Stimulated activated naive B cell treated with anti-CD40 and anti-IgM and Interleukin-4, amounts not matched to agents 10 μg/mL and 1 μg/mL and 100 μg/mL, for 72 hours (primary cell): ENCODE measurements at regions not wholly inside any gene's neighbourhood (a gene's known extent, or its start where the extent isn't known, plus 50 kb on each side); places are given as distances from the start of the nearest gene placed in this dataset.
"Not testable (repeated sequence)": the region's sequence is repeated elsewhere in the genome, so short reads cannot be mapped to it uniquely, and the experiment has no call there.

Source experiments
- ATAC-seq, 2 donors: fragments of 150-1000 bp; cut with Tn5 transposase; replicated peaks; 2 replicates each; pipeline ENCODE4 v1.10.0; 2021; ENCODE audit warnings: moderate library complexity in 1 of 2
- DNase-seq: peaks from one replicate; pipeline ENCODE4 v3.0.0; 2021
- H3K27ac Mint-ChIP-seq: one replicate; pipeline ENCODE4 v1.8.0; 2022; ENCODE audit warnings: mild to moderate bottlenecking, mixed read lengths
- H3K27me3 Mint-ChIP-seq, 2 donors: one replicate each; pipeline ENCODE4 v1.8.0; 2022; ENCODE audit warnings: mixed read lengths in 2 of 2
- H3K36me3 Mint-ChIP-seq, 2 donors: one replicate each; pipeline ENCODE4 v1.8.0; 2022; ENCODE audit warnings: mixed read lengths in 2 of 2, mild to moderate bottlenecking in 1 of 2
- H3K4me1 Mint-ChIP-seq, 2 donors: one replicate each; pipeline ENCODE4 v1.8.0; 2022; ENCODE audit warnings: mixed read lengths in 2 of 2, mild to moderate bottlenecking in 1 of 2
- H3K4me3 Mint-ChIP-seq, 2 donors: one replicate each; pipeline ENCODE4 v1.8.0; 2022; ENCODE audit warnings: mild to moderate bottlenecking in 2 of 2, mixed read lengths in 2 of 2, moderate library complexity in 1 of 2
- H3K9me3 Mint-ChIP-seq, 2 donors: one replicate each; pipeline ENCODE4 v1.8.0; 2022; ENCODE audit warnings: mixed read lengths in 2 of 2, mild to moderate bottlenecking in 1 of 2

GRCh38 chr13:90565985-90566713 lies 781.3 kb upstream of the MIR17HG start:
- no peak overlapping the region for H3K4me3 Mint-ChIP-seq
- H3K9me3 Mint-ChIP-seq: peaks cover 4 to 10% of the 10 kb centered on the region in 2 donors
- no peak overlapping the region for H3K27ac Mint-ChIP-seq
- DNase-seq (no peak), ATAC-seq (no peak)
- no peaks in the 10 kb centered on the region for H3K4me1 Mint-ChIP-seq
- H3K27me3 Mint-ChIP-seq: no peaks in the 10 kb centered on the region
- no peaks in the 10 kb centered on the region for H3K36me3 Mint-ChIP-seq

GRCh38 chr13:90568165-90568564 lies 779.3 kb upstream of the MIR17HG start:
- Mint-ChIP-seq H3K9me3 (peaks cover 4 to 7% of the 10 kb centered on the region in 2 donors), H3K36me3 (no peaks in the 10 kb centered on the region), H3K4me1 (no peaks in the 10 kb centered on the region), H3K4me3 (no peak overlapping the region), H3K27ac (no peak overlapping the region), H3K27me3 (no peaks in the 10 kb centered on the region)
- DNase-seq: no peak
- ATAC-seq: no peak

DNA sequence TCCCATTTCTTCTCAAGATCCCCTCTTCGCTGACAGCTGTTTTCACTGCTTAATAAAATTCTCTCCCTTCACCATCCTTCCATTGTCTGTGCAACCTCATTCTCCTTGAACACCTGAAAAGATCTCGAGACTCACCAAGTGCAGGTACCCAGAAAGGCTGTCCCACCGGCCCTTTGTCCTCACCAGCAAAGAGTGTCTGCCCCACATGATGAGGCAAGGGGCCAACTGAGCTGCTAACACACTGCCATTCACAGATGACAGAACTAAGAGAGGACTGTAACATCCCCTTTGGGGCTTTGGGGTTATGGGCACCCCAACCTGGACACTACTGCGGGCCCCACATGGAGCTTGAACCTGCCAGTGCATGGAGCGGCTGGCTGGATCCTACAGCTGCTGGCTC lies 771.4 kb upstream of the MIR17HG start:
- ATAC-seq: no peak
- H3K27me3 Mint-ChIP-seq: no peaks in the 10 kb centered on the region

DNA sequence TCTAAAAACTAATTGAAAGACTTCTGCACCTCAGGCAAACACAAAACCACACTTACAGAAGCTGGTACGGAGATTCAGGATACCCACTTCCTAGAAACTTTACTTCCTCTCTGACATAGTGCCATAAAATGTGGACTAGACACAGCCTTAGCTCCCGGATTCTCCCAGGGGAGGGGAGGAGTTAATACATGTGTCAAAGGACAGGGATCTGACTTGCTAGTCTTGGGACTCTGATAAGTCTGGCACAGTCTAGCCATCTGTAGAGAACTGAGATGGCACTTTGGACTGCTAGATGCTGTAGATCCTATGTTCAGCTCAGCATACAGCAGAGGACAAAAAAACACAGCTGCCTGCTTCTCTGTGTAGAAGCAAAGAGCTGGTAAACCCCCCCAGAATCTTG lies 769.8 kb upstream of the MIR17HG start:
- DNase-seq: no peak
- no peak overlapping the region for H3K27ac Mint-ChIP-seq
- no peaks in the 10 kb centered on the region for H3K27me3 Mint-ChIP-seq
- no peak overlapping the region for H3K4me3 Mint-ChIP-seq
- H3K36me3 Mint-ChIP-seq: no peaks in the 10 kb centered on the region
- no peaks in the 10 kb centered on the region for H3K4me1 Mint-ChIP-seq
- ATAC-seq: no peak
- H3K9me3 Mint-ChIP-seq: peaks cover 0 to 3% of the 10 kb centered on the region in 2 donors

More for the DNA sequence above, 771.4 kb upstream of the MIR17HG start:
- DNase-seq: no peak
- H3K4me3 Mint-ChIP-seq: no peak overlapping the region
- no peaks in the 10 kb centered on the region for H3K36me3 Mint-ChIP-seq
- peaks cover 0 to 1% of the 10 kb centered on the region in 2 donors for H3K9me3 Mint-ChIP-seq
- H3K27ac Mint-ChIP-seq: no peak overlapping the region
- H3K4me1 Mint-ChIP-seq: no peaks in the 10 kb centered on the region

DNA sequence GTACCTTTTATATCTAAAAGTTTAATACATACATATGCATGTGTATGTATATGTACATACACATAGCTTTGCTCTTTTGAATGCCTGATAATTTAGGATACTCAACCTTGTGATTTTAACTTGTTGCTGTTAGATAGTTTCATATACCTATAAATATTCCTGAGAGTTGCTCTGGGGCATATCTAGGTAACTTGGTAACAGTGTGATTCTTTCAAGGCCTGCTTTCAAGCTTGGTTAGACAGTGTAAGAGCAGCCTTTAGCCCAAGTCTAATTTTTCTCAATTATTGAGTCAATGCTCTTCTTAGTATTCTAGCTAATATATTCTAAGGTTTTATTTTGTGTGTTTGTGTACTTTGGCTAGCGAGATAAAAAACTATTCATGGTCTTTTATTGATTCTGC lies 762.1 kb upstream of the MIR17HG start:
- no peak overlapping the region for H3K27ac Mint-ChIP-seq
- ATAC-seq (no peak), DNase-seq (no peak)
- no peaks in the 10 kb centered on the region for H3K4me1 Mint-ChIP-seq
- no peaks in the 10 kb centered on the region for H3K27me3 Mint-ChIP-seq
- peaks cover 6 to 7% of the 10 kb centered on the region in 2 donors for H3K9me3 Mint-ChIP-seq
- H3K4me3 Mint-ChIP-seq: no peak overlapping the region
- H3K36me3 Mint-ChIP-seq: no peaks in the 10 kb centered on the region

- ATAC-seq: no peak
- H3K4me1 Mint-ChIP-seq: no peaks in the 10 kb centered on the region
- no peak for DNase-seq
- H3K4me3 Mint-ChIP-seq: no peak overlapping the region
- peaks cover 0 to 7% of the 10 kb centered on the region in 2 donors for H3K9me3 Mint-ChIP-seq
- no peaks in the 10 kb centered on the region for H3K27me3 Mint-ChIP-seq
- H3K36me3 Mint-ChIP-seq: no peaks in the 10 kb centered on the region
- H3K27ac Mint-ChIP-seq: no peak overlapping the region
Observed at GRCh38 chr13:90591260-90591926, 756.1 kb upstream of the MIR17HG start.

- Mint-ChIP-seq H3K9me3 (peaks cover 0 to 7% of the 10 kb centered on the region in 2 donors), H3K27me3 (no peaks in the 10 kb centered on the region), H3K27ac (no peak overlapping the region), H3K4me1 (no peaks in the 10 kb centered on the region), H3K4me3 (no peak overlapping the region), H3K36me3 (no peaks in the 10 kb centered on the region)
- no peak for ATAC-seq
- DNase-seq: no peak
Observed at GRCh38 chr13:90591927-90592268, 755.6 kb upstream of the MIR17HG start.

GRCh38 chr13:90592943-90593342 lies 754.5 kb upstream of the MIR17HG start:
- Mint-ChIP-seq H3K27me3 (no peaks in the 10 kb centered on the region), H3K4me1 (no peaks in the 10 kb centered on the region), H3K4me3 (no peak overlapping the region), H3K36me3 (no peaks in the 10 kb centered on the region), H3K27ac (no peak overlapping the region), H3K9me3 (peaks cover 0 to 3% of the 10 kb centered on the region in 2 donors)
- ATAC-seq: no peak
- DNase-seq: no peak

DNA sequence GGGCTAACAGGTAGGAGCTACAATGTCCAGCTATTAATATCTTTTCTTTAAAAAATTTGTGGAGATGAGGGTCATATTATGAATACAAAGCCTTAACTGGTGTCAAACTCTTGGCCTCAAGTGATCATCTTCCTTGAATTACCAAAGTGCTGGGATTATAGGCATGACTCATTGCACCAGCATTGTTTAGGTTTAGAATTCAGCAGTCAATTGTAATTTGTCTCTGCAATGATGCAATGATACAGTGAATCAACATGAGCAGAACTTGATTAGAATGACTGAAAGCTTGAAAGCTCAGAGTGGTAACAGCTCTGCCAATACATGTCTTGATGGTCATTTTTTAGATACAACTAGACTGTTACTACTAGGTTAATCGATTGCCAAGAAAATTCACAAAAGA lies 752.8 kb upstream of the MIR17HG start:
- DNase-seq (no peak), ATAC-seq (no peak)
- Mint-ChIP-seq H3K27me3 (no peaks in the 10 kb centered on the region), H3K27ac (no peak overlapping the region), H3K9me3 (peaks cover 0 to 4% of the 10 kb centered on the region in 2 donors), H3K36me3 (no peaks in the 10 kb centered on the region), H3K4me3 (no peak overlapping the region), H3K4me1 (no peaks in the 10 kb centered on the region)

DNA sequence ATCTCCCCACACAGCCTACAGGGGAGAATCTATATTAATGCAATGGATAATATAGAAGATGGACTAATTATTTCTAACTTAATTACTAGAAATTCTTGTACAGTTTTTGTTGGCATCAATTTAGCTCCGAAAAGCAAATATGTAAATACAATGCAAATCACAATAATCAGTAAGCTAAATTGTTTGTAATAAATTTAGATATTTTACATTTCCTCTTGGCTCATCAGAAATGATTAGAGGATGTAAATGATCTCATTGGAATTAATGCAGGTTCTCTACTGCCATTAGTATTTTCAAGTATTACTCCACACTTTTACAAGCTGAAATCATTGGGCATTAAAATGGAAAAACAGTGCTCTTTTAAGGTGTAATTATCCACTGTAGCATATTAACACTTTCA lies 741.8 kb upstream of the MIR17HG start:
- ATAC-seq: no peak
- no peak overlapping the region for H3K4me3 Mint-ChIP-seq
- peaks cover 0 to 5% of the 10 kb centered on the region in 2 donors for H3K9me3 Mint-ChIP-seq
- H3K36me3 Mint-ChIP-seq: no peaks in the 10 kb centered on the region
- H3K27me3 Mint-ChIP-seq: no peaks in the 10 kb centered on the region
- H3K27ac Mint-ChIP-seq: no peak overlapping the region
- no peaks in the 10 kb centered on the region for H3K4me1 Mint-ChIP-seq
- DNase-seq: no peak

DNA sequence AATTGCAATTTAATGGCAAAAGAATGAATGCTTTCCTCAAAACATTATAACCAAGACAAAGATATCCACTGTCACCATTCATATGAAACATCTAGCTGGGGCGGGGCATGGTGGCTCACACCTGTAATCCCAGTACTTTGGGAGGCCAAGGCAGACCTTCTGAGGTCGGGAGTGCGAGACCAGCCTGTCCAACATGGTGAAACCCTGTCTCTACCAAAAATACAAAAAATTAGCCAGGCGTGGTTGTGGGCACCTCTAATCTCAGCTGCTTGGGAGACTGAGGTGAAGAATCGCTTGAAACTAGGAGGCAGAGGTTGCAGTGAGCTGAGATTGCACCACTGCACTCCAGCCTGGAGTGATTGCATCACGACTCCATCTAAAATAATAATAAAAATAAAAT lies 740.6 kb upstream of the MIR17HG start:
- not testable (repeated sequence) for H3K4me1 Mint-ChIP-seq, H3K4me3 Mint-ChIP-seq, H3K27ac Mint-ChIP-seq

GRCh38 chr13:90612391-90612790 lies 735.1 kb upstream of the MIR17HG start:
- no peak overlapping the region for H3K4me3 Mint-ChIP-seq
- H3K9me3 Mint-ChIP-seq: peaks cover 0 to 9% of the 10 kb centered on the region in 2 donors
- no peak overlapping the region for H3K27ac Mint-ChIP-seq
- H3K4me1 Mint-ChIP-seq: no peaks in the 10 kb centered on the region
- DNase-seq (no peak), ATAC-seq (no peak)
- no peaks in the 10 kb centered on the region for H3K36me3 Mint-ChIP-seq
- no peaks in the 10 kb centered on the region for H3K27me3 Mint-ChIP-seq

More for the DNA sequence above, 740.6 kb upstream of the MIR17HG start:
- H3K27me3 Mint-ChIP-seq, H3K9me3 Mint-ChIP-seq, DNase-seq, H3K36me3 Mint-ChIP-seq, ATAC-seq: not testable (repeated sequence)

- ATAC-seq: no peak
- no peak overlapping the region for H3K27ac Mint-ChIP-seq
- H3K36me3 Mint-ChIP-seq: no peaks in the 10 kb centered on the region
- no peak overlapping the region for H3K4me3 Mint-ChIP-seq
- H3K27me3 Mint-ChIP-seq: no peaks in the 10 kb centered on the region
- peaks cover 6 to 12% of the 10 kb centered on the region in 2 donors for H3K9me3 Mint-ChIP-seq
- no peaks in the 10 kb centered on the region for H3K4me1 Mint-ChIP-seq
- DNase-seq: no peak
Observed at GRCh38 chr13:90613076-90613795, 734.3 kb upstream of the MIR17HG start.

- Mint-ChIP-seq H3K27me3 (no peaks in the 10 kb centered on the region), H3K27ac (no peak overlapping the region), H3K36me3 (no peaks in the 10 kb centered on the region), H3K4me3 (no peak overlapping the region), H3K4me1 (no peaks in the 10 kb centered on the region), H3K9me3 (peaks cover 10 to 13% of the 10 kb centered on the region in 2 donors)
- no peak for DNase-seq
- ATAC-seq: no peak
Observed at GRCh38 chr13:90615236-90615635, 732.3 kb upstream of the MIR17HG start.

- Mint-ChIP-seq H3K27ac (no peak overlapping the region), H3K36me3 (no peaks in the 10 kb centered on the region), H3K9me3 (peaks cover 10 to 13% of the 10 kb centered on the region in 2 donors), H3K4me3 (no peak overlapping the region), H3K27me3 (no peaks in the 10 kb centered on the region), H3K4me1 (no peaks in the 10 kb centered on the region)
- ATAC-seq (no peak), DNase-seq (no peak)
Observed at GRCh38 chr13:90615767-90616166, 731.7 kb upstream of the MIR17HG start.
